Astrocyte (in vitro differentiated cells and primary cell): ENCODE measurements at regions not wholly inside any gene's neighbourhood (a gene's known extent, or its start where the extent isn't known, plus 50 kb on each side); places are given as distances from the start of the nearest gene placed in this dataset.
"Not testable (repeated sequence)": the region's sequence is repeated elsewhere in the genome, so short reads cannot be mapped to it uniquely, and the experiment has no call there.

Source experiments
- DNase-seq: peaks from one replicate; pipeline ENCODE4 v3.0.0-alpha.2; 2010; ENCODE audit warnings: low read depth
- FAIRE-seq: peaks from 2 replicates; lab custom pipeline; 2011; peaks lifted over from hg19 to GRCh38; lab: Jason Lieb, UNC
- H2AFZ ChIP-seq: 2 replicates; pipeline ENCODE4 v1.6.0; 2012; ENCODE audit warnings: low read depth, low read length, inconsistent platforms
- H3K27ac ChIP-seq: 2 replicates; pipeline ENCODE4 v1.5.1; 2011; ENCODE audit warnings: low read depth, low read length, inconsistent platforms
- H3K27me3 ChIP-seq: 2 replicates; pipeline ENCODE4 v1.6.0; 2011; ENCODE audit warnings: low read length, inconsistent platforms; ENCODE audit not compliant: insufficient read depth
- H3K36me3 ChIP-seq: 2 replicates; pipeline ENCODE4 v1.5.1; 2011; ENCODE audit warnings: low read length, inconsistent platforms; ENCODE audit not compliant: insufficient read depth
- H3K4me1 ChIP-seq: 2 replicates; pipeline ENCODE4 v1.5.1; 2011; ENCODE audit warnings: low read length, inconsistent platforms; ENCODE audit not compliant: insufficient read depth
- H3K4me2 ChIP-seq: 2 replicates; pipeline ENCODE4 v1.6.0; 2012; ENCODE audit warnings: low read length, inconsistent platforms
- H3K4me3 ChIP-seq: 2 replicates; pipeline ENCODE4 v1.5.1; 2011; ENCODE audit warnings: low read depth, mild to moderate bottlenecking, low read length, inconsistent platforms; ENCODE audit not compliant: insufficient read depth
- H3K79me2 ChIP-seq: 2 replicates; pipeline ENCODE4 v1.6.0; 2012; ENCODE audit warnings: mild to moderate bottlenecking, low read length, inconsistent platforms; ENCODE audit not compliant: insufficient read depth
- H3K9ac ChIP-seq: 2 replicates; pipeline ENCODE4 v1.6.0; 2012; ENCODE audit warnings: mild to moderate bottlenecking, low read length, inconsistent platforms
- H3K9me3 ChIP-seq: 2 replicates; pipeline ENCODE4 v1.5.1; 2012; ENCODE audit warnings: low read depth, mild to moderate bottlenecking, low read length, inconsistent platforms; ENCODE audit not compliant: insufficient read depth
- H4K20me1 ChIP-seq: 2 replicates; pipeline ENCODE4 v1.6.0; 2012; ENCODE audit warnings: low read length, inconsistent platforms; ENCODE audit not compliant: insufficient read depth
- H3K27ac Mint-ChIP-seq: one replicate; pipeline ENCODE4 v1.8.0; 2021; ENCODE audit warnings: mild to moderate bottlenecking, mixed read lengths; ENCODE audit not compliant: unreplicated experiment
- H3K27me3 Mint-ChIP-seq: one replicate; pipeline ENCODE4 v1.8.0; 2021; ENCODE audit warnings: low read depth, mixed read lengths; ENCODE audit not compliant: unreplicated experiment
- H3K36me3 Mint-ChIP-seq: one replicate; pipeline ENCODE4 v1.8.0; 2021; ENCODE audit warnings: low read depth, mixed read lengths; ENCODE audit not compliant: unreplicated experiment
- H3K4me1 Mint-ChIP-seq: one replicate; pipeline ENCODE4 v1.8.0; 2021; ENCODE audit warnings: low read depth, mixed read lengths; ENCODE audit not compliant: unreplicated experiment
- H3K4me3 Mint-ChIP-seq: one replicate; pipeline ENCODE4 v1.8.0; 2021; ENCODE audit warnings: mild to moderate bottlenecking, moderate library complexity, mixed read lengths; ENCODE audit not compliant: unreplicated experiment
- H3K9me3 Mint-ChIP-seq: one replicate; pipeline ENCODE4 v1.8.0; 2021; ENCODE audit warnings: mild to moderate bottlenecking, mixed read lengths; ENCODE audit not compliant: unreplicated experiment
- CTCF ChIP-seq: IDR thresholded peaks from 2 replicates; pipeline ENCODE4 v1.5.1; 2011; ENCODE audit warnings: low read depth, mild to moderate bottlenecking, inconsistent platforms, low read length, moderate library complexity; ENCODE audit not compliant: insufficient read depth
- EZH2 ChIP-seq: IDR thresholded peaks from 2 replicates; pipeline ENCODE4 v1.6.1; 2012; ENCODE audit warnings: mild to moderate bottlenecking, low read length, inconsistent platforms; ENCODE audit not compliant: insufficient read depth

- H4K20me1 ChIP-seq = no peaks in the 10 kb centered on the region
- no peaks in the 10 kb centered on the region for H3K36me3 ChIP-seq
- H3K4me3 ChIP-seq = no peak overlapping the region
- no peak for FAIRE-seq
- no peaks in the 10 kb centered on the region for H3K36me3 Mint-ChIP-seq
- peaks cover 1% of the 10 kb centered on the region for H3K9me3 Mint-ChIP-seq
- no peak overlapping the region for H3K27ac ChIP-seq
- H3K4me3 Mint-ChIP-seq = no peak overlapping the region
- no peaks in the 10 kb centered on the region for H3K27me3 Mint-ChIP-seq
- H3K9ac ChIP-seq = no peak overlapping the region
- peak; percentile 3 for DNase-seq
- H3K27ac Mint-ChIP-seq = no peak overlapping the region
- H2AFZ ChIP-seq = no peak overlapping the region
- H3K9me3 ChIP-seq = no peaks in the 10 kb centered on the region
- TF ChIP-seq CTCF (no peak), EZH2 (no peak)
- H3K79me2 ChIP-seq = no peaks in the 10 kb centered on the region
- H3K4me2 ChIP-seq = no peak overlapping the region
- H3K4me1 Mint-ChIP-seq = peaks cover 21% of the 10 kb centered on the region
- peaks cover 23% of the 10 kb centered on the region for H3K4me1 ChIP-seq
- no peaks in the 10 kb centered on the region for H3K27me3 ChIP-seq
These were observed 249.7 kb downstream of the LRIG3 start for GRCh38 chr12:58670623-58671022.

GRCh38 chr12:58671196-58671595, 249.1 kb downstream of the LRIG3 start:
- no peak overlapping the region for H3K4me3 Mint-ChIP-seq
- Histone ChIP-seq H3K79me2 (no peaks in the 10 kb centered on the region), H3K4me1 (peaks cover 23% of the 10 kb centered on the region), H2AFZ (no peak overlapping the region), H3K27ac (no peak overlapping the region), H3K36me3 (no peaks in the 10 kb centered on the region), H3K27me3 (no peaks in the 10 kb centered on the region), H4K20me1 (no peaks in the 10 kb centered on the region), H3K4me3 (no peak overlapping the region), H3K4me2 (no peak overlapping the region), H3K9me3 (no peaks in the 10 kb centered on the region), H3K9ac (no peak overlapping the region)
- TF ChIP-seq EZH2 = no peak
- TF ChIP-seq CTCF = no peak
- H3K27ac Mint-ChIP-seq = no peak overlapping the region
- peaks cover 1% of the 10 kb centered on the region for H3K9me3 Mint-ChIP-seq
- FAIRE-seq (no peak), DNase-seq (peak; percentile 38)
- no peaks in the 10 kb centered on the region for H3K27me3 Mint-ChIP-seq
- H3K4me1 Mint-ChIP-seq = peaks cover 21% of the 10 kb centered on the region
- H3K36me3 Mint-ChIP-seq = no peaks in the 10 kb centered on the region

- no peak overlapping the region for H3K4me2 ChIP-seq
- H3K4me3 Mint-ChIP-seq = no peak overlapping the region
- no peak overlapping the region for H2AFZ ChIP-seq
- H3K4me1 ChIP-seq = peaks cover 22% of the 10 kb centered on the region
- no peak for TF ChIP-seq EZH2
- TF ChIP-seq CTCF = no peak
- peaks cover 19% of the 10 kb centered on the region for H3K4me1 Mint-ChIP-seq
- no peaks in the 10 kb centered on the region for H4K20me1 ChIP-seq
- no peak overlapping the region for H3K4me3 ChIP-seq
- no peak overlapping the region for H3K27ac ChIP-seq
- no peak for FAIRE-seq
- peaks cover 5% of the 10 kb centered on the region for H3K9me3 Mint-ChIP-seq
- no peaks in the 10 kb centered on the region for H3K9me3 ChIP-seq
- DNase-seq = no peak
- H3K36me3 ChIP-seq = no peaks in the 10 kb centered on the region
- no peaks in the 10 kb centered on the region for H3K79me2 ChIP-seq
- no peaks in the 10 kb centered on the region for H3K36me3 Mint-ChIP-seq
- no peak overlapping the region for H3K9ac ChIP-seq
- H3K27me3 Mint-ChIP-seq = no peaks in the 10 kb centered on the region
- no peaks in the 10 kb centered on the region for H3K27me3 ChIP-seq
- no peak overlapping the region for H3K27ac Mint-ChIP-seq
These were observed 247.3 kb downstream of the LRIG3 start for GRCh38 chr12:58673021-58673420.

- H3K36me3 ChIP-seq, H3K79me2 ChIP-seq, DNase-seq, H3K4me3 ChIP-seq, H2AFZ ChIP-seq, H3K9me3 ChIP-seq, FAIRE-seq, H3K27ac Mint-ChIP-seq, H3K4me3 Mint-ChIP-seq, H3K4me1 Mint-ChIP-seq, H3K27ac ChIP-seq, H3K4me1 ChIP-seq, H3K9ac ChIP-seq, H3K27me3 ChIP-seq, H4K20me1 ChIP-seq, H3K27me3 Mint-ChIP-seq, H3K4me2 ChIP-seq, H3K36me3 Mint-ChIP-seq: not testable (repeated sequence)
- H3K9me3 Mint-ChIP-seq = peaks cover 19% of the 10 kb centered on the region
These were observed 242.5 kb downstream of the LRIG3 start for GRCh38 chr12:58677833-58678232.
